ENCODE measurements at regions not wholly inside any gene's neighbourhood (a gene's known extent, or its start where the extent isn't known, plus 50 kb on each side); places are given as distances from the start of the nearest gene placed in this dataset.

- DNase-seq, result no peak
Measured at GRCh38 chr17:77899498-77899897, 59.0 kb upstream of the TNRC6C start.

GRCh38 chr17:77901481-77901880 lies 57.0 kb upstream of the TNRC6C start:
- no peak for DNase-seq

GRCh38 chr17:77905266-77905665 lies 53.2 kb upstream of the TNRC6C start:
- DNase-seq, result no peak

GRCh38 chr17:77905766-77906165 lies 52.7 kb upstream of the TNRC6C start:
- DNase-seq, result no peak

- DNase-seq, result no peak
Measured at GRCh38 chr17:77906377-77906871, 52.1 kb upstream of the TNRC6C start.

GRCh38 chr17:77907497-77908461 lies 50.7 kb upstream of the TNRC6C start:
- DNase-seq, result no peak

GRCh38 chr17:77908501-77908900 lies 50.0 kb upstream of the TNRC6C start:
- no peak for DNase-seq

Data from stimulated activated CD4-positive, alpha-beta T cell treated with anti-CD3 and anti-CD28 coated beads, Interleukin-4, amount 100 ng/mL, for 1 hour (primary cell).